CD14-positive monocyte (primary cell): ENCODE measurements at regions not wholly inside any gene's neighbourhood (a gene's known extent, or its start where the extent isn't known, plus 50 kb on each side); places are given as distances from the start of the nearest gene placed in this dataset.

Experiments used
- DNase-seq, 3 donors: peaks; one replicate each; pipeline ENCODE4 v3.0.0-alpha.2; 2011 to 2022
- H2AFZ ChIP-seq: 2 replicates; pipeline ENCODE4 v1.6.0; 2012; ENCODE audit warnings: mild to moderate bottlenecking, low read depth, low read length, inconsistent platforms; ENCODE audit not compliant: insufficient read depth, poor library complexity, severe bottlenecking
- H3K27ac ChIP-seq, 2 donors: 1 replicate in 1 of 2; 2 replicates in 1 of 2; pipeline ENCODE4 v1.5.1; 2012 to 2013; ENCODE audit warnings: low read length in 2 of 2, control low read depth in 1 of 2, inconsistent platforms in 1 of 2, low read depth in 1 of 2, mild to moderate bottlenecking in 1 of 2
- H3K27me3 ChIP-seq, 2 donors: one replicate each; pipeline versions ENCODE4 v1.6.0 to v1.6.1; 2011 to 2013; ENCODE audit warnings: low read length in 2 of 2; ENCODE audit not compliant: control insufficient read depth in 2 of 2, insufficient read depth in 2 of 2
- H3K36me3 ChIP-seq, 2 donors: replicated peaks in 1 of 2; 1 replicate in 1 of 2; 2 replicates in 1 of 2; pipeline versions ENCODE4 v1.5.1 to v1.6.1; 2012 to 2013; ENCODE audit warnings: low read length in 2 of 2, control low read depth in 1 of 2, inconsistent platforms in 1 of 2, mild to moderate bottlenecking in 1 of 2; ENCODE audit not compliant: insufficient read depth in 2 of 2, control insufficient read depth in 1 of 2
- H3K4me1 ChIP-seq, 2 donors: 1 replicate in 1 of 2; 2 replicates in 1 of 2; pipeline versions ENCODE4 v1.5.1 to v1.6.1; 2012 to 2013; ENCODE audit warnings: low read length in 2 of 2, control low read depth in 1 of 2, inconsistent platforms in 1 of 2, mild to moderate bottlenecking in 1 of 2, moderate library complexity in 1 of 2; ENCODE audit not compliant: insufficient read depth in 2 of 2, control insufficient read depth in 1 of 2
- H3K4me2 ChIP-seq: replicated peaks from 2 replicates; pipeline ENCODE3; 2012; ENCODE audit warnings: low read length, moderate library complexity, mild to moderate bottlenecking; ENCODE audit not compliant: poor library complexity, severe bottlenecking; ENCODE audit errors: extremely low read depth
- H3K4me3 ChIP-seq, 3 experiments: fragments of 200-600 bp in 1 of 3; sonication (generic) in 1 of 3; replicated peaks in 1 of 3; 1 replicate in 2 of 3; 2 replicates in 1 of 3; pipeline ENCODE4 v1.5.1; 2011 to 2013; ENCODE audit warnings: low read length in 3 of 3, mild to moderate bottlenecking in 3 of 3, control low read depth in 2 of 3, low read depth in 2 of 3, inconsistent platforms in 1 of 3, moderate library complexity in 1 of 3
- H3K79me2 ChIP-seq: 2 replicates; pipeline ENCODE4 v1.6.0; 2012; ENCODE audit warnings: mild to moderate bottlenecking, control low read depth, inconsistent platforms, low read length, moderate library complexity; ENCODE audit not compliant: insufficient read depth
- H3K9ac ChIP-seq: 2 replicates; pipeline ENCODE4 v1.6.0; 2017; ENCODE audit warnings: low read length, mild to moderate bottlenecking; ENCODE audit not compliant: insufficient read depth, poor library complexity, severe bottlenecking
- H3K9me3 ChIP-seq, 2 donors: replicated peaks in 1 of 2; 1 replicate in 1 of 2; 2 replicates in 1 of 2; pipeline versions ENCODE4 v1.5.1 to v1.6.1; 2012 to 2013; ENCODE audit warnings: low read length in 2 of 2, control low read depth in 1 of 2; ENCODE audit not compliant: control insufficient read depth in 1 of 2, insufficient read depth in 1 of 2
- H4K20me1 ChIP-seq: 2 replicates; pipeline ENCODE4 v1.6.0; 2012; ENCODE audit warnings: mild to moderate bottlenecking, low read length, control low read depth, moderate library complexity; ENCODE audit not compliant: insufficient read depth
- H3K27ac Mint-ChIP-seq, 7 donors: one replicate each; pipeline ENCODE4 v1.8.0; 2020; ENCODE audit warnings: mild to moderate bottlenecking in 7 of 7, mixed read lengths in 7 of 7, moderate library complexity in 6 of 7, inconsistent platforms in 2 of 7
- H3K27me3 Mint-ChIP-seq, 3 donors: one replicate each; pipeline ENCODE4 v1.8.0; 2021 to 2022; ENCODE audit warnings: low read depth in 3 of 3, mild to moderate bottlenecking in 3 of 3, mixed read lengths in 3 of 3, moderate library complexity in 3 of 3, inconsistent platforms in 1 of 3
- H3K36me3 Mint-ChIP-seq, 2 donors: one replicate each; pipeline ENCODE4 v1.8.0; 2020; ENCODE audit warnings: mixed read lengths in 2 of 2, inconsistent platforms in 1 of 2, mild to moderate bottlenecking in 1 of 2
- H3K4me1 Mint-ChIP-seq: one replicate; pipeline ENCODE4 v1.8.0; 2020; ENCODE audit warnings: mild to moderate bottlenecking, mixed read lengths
- H3K4me3 Mint-ChIP-seq, 2 donors: one replicate each; pipeline ENCODE4 v1.8.0; 2020; ENCODE audit warnings: mild to moderate bottlenecking in 2 of 2, mixed read lengths in 2 of 2, moderate library complexity in 1 of 2
- H3K9me3 Mint-ChIP-seq, 7 donors: one replicate each; pipeline ENCODE4 v1.8.0; 2020 to 2022; ENCODE audit warnings: mixed read lengths in 7 of 7, mild to moderate bottlenecking in 6 of 7, moderate library complexity in 6 of 7, inconsistent platforms in 2 of 7
- WGBS: methylation state at CpG from one replicate; pipeline ENCODE4 v1.1.5; 2013; ENCODE audit warnings: missing lambda C conversion rate; ENCODE audit not compliant: insufficient coverage; 5-methylcytosine and 5-hydroxymethylcytosine counted together
- intact Hi-C, 2 donors: fragments of 100-400 bp; cut with micrococcal nuclease; formaldehyde crosslinking; loops; one replicate each; pipeline versions ENCODE4 v1.15.0 to v1.15.1; 2023
- TF ChIP-seq, protein P1 (sequence below): fragments of 200-600 bp; IDR thresholded peaks from one replicate; pipeline ENCODE4 v1.8.0; 2022; ENCODE audit warnings: antibody characterized with exemption, mild to moderate bottlenecking

DNA sequence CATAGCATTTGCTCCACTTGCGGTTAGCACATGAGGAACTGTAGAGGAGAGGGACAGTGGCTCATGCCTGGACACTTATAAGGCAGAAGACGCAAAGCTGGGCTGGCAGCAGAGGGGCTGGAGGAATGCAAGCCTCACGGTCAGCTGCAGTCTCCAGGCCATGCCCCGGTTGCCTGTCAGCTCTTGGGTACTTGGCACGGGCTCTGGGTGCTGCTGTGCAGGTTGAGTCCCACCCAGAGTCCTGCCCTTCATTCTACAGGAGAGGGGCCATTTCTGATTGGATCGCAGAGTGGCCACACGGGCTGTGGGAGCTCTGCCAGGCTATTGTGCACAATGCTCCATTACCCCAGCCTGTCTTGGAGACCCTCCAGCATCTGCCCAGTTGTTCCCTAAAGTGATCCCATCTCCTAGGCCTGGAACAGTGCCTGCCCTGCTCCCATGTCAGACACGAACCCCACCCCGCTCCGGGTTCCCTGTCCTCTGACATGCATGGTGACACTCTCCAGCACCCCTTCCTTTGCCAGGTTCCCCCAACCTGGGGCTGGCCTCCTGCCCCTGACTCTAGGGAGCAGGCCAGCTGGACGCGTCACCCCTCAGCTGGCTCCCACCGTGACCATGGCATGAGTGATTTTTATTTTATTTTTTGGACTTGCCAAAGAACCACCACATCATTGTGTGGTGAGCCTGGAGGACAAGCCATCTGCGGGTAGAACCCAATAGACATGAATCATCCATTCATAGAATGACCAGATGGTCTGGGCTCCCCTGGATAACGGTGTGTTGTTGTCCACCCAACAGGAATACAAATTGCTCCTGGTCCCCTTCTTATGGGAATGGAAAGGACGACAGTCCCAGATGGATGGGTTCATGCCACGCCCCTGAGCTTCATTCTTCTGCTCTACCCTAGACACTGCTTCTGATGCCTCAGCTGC, 51.0 kb upstream of the KLF13 start:
- H3K36me3 ChIP-seq: no peaks in the 10 kb centered on the region
- Mint-ChIP-seq H3K27ac (peak overlapping the region in 1 of 7 donors; percentile 18), H3K36me3 (peaks cover 0 to 6% of the 10 kb centered on the region in 2 donors), H3K27me3 (peaks cover 2 to 3% (median 2%) of the 10 kb centered on the region in 3 donors), H3K4me1 (peaks cover 68% of the 10 kb centered on the region), H3K9me3 (peaks cover 0 to 2% (median 0%) of the 10 kb centered on the region in 7 donors), H3K4me3 (no peak overlapping the region)
- no peaks in the 10 kb centered on the region for H3K27me3 ChIP-seq
- intact Hi-C loops: no loop called here
- H3K79me2 ChIP-seq: no peaks in the 10 kb centered on the region
- no peaks in the 10 kb centered on the region for H3K9me3 ChIP-seq
- no peak overlapping the region for H2AFZ ChIP-seq
- H3K27ac ChIP-seq: no peak overlapping the region
- TF ChIP-seq, protein P1, sequence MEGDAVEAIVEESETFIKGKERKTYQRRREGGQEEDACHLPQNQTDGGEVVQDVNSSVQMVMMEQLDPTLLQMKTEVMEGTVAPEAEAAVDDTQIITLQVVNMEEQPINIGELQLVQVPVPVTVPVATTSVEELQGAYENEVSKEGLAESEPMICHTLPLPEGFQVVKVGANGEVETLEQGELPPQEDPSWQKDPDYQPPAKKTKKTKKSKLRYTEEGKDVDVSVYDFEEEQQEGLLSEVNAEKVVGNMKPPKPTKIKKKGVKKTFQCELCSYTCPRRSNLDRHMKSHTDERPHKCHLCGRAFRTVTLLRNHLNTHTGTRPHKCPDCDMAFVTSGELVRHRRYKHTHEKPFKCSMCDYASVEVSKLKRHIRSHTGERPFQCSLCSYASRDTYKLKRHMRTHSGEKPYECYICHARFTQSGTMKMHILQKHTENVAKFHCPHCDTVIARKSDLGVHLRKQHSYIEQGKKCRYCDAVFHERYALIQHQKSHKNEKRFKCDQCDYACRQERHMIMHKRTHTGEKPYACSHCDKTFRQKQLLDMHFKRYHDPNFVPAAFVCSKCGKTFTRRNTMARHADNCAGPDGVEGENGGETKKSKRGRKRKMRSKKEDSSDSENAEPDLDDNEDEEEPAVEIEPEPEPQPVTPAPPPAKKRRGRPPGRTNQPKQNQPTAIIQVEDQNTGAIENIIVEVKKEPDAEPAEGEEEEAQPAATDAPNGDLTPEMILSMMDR: no peak
- no peak overlapping the region for H3K9ac ChIP-seq
- DNase-seq: no peak
- WGBS: over 99% methylated on average over 12 of the region's 17 CpGs
- no peaks in the 10 kb centered on the region for H4K20me1 ChIP-seq
- H3K4me1 ChIP-seq: peaks cover 50 to 58% of the 10 kb centered on the region in 2 donors
- H3K4me2 ChIP-seq: no peak overlapping the region
- H3K4me3 ChIP-seq: no peak overlapping the region

DNA sequence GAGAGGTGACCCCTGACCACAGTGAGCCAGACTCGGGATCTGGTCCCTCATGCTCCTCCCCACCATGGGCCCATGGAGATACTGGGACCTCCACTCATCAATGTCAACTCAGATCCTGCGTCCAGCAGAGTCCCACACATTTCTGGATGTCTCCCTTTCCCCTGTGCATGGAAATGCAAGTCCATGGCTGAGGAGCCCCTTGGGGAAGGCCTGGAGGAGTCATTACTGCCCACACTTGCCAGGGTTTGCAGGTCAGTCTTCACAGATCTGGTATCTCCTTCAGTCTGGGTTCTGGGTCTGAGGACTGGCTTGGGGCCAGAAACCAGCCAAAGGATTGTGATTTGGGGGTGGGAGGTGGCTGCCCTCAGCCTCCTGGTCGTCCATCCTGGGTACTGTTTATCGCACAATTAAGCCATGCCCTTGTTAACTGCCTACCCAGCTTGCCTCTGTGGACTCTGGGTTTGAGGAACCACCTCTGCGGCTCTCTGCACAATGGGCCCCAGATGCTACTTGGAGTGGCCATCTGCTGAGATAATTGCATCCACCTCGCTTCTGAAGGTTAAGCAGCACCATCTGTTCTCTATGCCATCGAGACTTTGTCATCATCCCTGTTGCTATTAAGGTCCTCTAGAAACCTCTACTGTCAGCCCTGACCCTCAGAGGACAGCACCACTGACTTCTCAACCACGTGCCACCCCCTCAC, 49.9 kb upstream of the KLF13 start:
- WGBS: 97% methylated on average over 8 of the region's 8 CpGs
- Mint-ChIP-seq H3K4me3 (no peak overlapping the region), H3K36me3 (peaks cover 0 to 4% of the 10 kb centered on the region in 2 donors), H3K4me1 (peaks cover 69% of the 10 kb centered on the region), H3K27me3 (peaks cover 2 to 3% (median 2%) of the 10 kb centered on the region in 3 donors), H3K9me3 (peaks cover 0 to 3% (median 0%) of the 10 kb centered on the region in 7 donors), H3K27ac (no peak overlapping the region)
- no peak overlapping the region for H2AFZ ChIP-seq
- intact Hi-C loops: no loop called here
- H3K9ac ChIP-seq: no peak overlapping the region
- no peaks in the 10 kb centered on the region for H3K9me3 ChIP-seq
- H3K4me1 ChIP-seq: peaks cover 44 to 53% of the 10 kb centered on the region in 2 donors
- H3K27ac ChIP-seq: no peak overlapping the region
- no peaks in the 10 kb centered on the region for H3K79me2 ChIP-seq
- peak in 1 of 3 donors; percentile 1 for DNase-seq
- H3K36me3 ChIP-seq: no peaks in the 10 kb centered on the region
- no peaks in the 10 kb centered on the region for H3K27me3 ChIP-seq
- no peak overlapping the region for H3K4me3 ChIP-seq
- TF ChIP-seq, protein P1: no peak
- H3K4me2 ChIP-seq: no peak overlapping the region
- H4K20me1 ChIP-seq: no peaks in the 10 kb centered on the region
